BLaER1 (cell line): ENCODE measurements at regions not wholly inside any gene's neighbourhood (a gene's known extent, or its start where the extent isn't known, plus 50 kb on each side); places are given as distances from the start of the nearest gene placed in this dataset.
A peak's percentile ranks its signal among the peaks of the same experiment; 100 is the strongest.

Source experiments
- H3K27ac ChIP-seq: shearing (Covaris generic); formaldehyde crosslinking; 2 replicates; pipeline ENCODE4 v1.8.1; 2022
- H3K27me3 ChIP-seq: shearing (Covaris generic); formaldehyde crosslinking; 2 replicates; pipeline ENCODE4 v1.8.1; 2022
- H3K36me3 ChIP-seq: shearing (Covaris generic); formaldehyde crosslinking; 2 replicates; pipeline ENCODE4 v1.8.1; 2022
- H3K4me1 ChIP-seq: shearing (Covaris generic); formaldehyde crosslinking; 2 replicates; pipeline ENCODE4 v1.8.1; 2022
- H3K4me2 ChIP-seq: shearing (Covaris generic); formaldehyde crosslinking; 2 replicates; pipeline ENCODE4 v1.8.1; 2022
- H3K4me3 ChIP-seq: shearing (Covaris generic); formaldehyde crosslinking; 2 replicates; pipeline ENCODE4 v1.8.1; 2022
- H3K9ac ChIP-seq: shearing (Covaris generic); formaldehyde crosslinking; 2 replicates; pipeline ENCODE4 v1.8.1; 2022
- H3K9me3 ChIP-seq: shearing (Covaris generic); formaldehyde crosslinking; 2 replicates; pipeline ENCODE4 v1.8.1; 2022
- H4K20me1 ChIP-seq: shearing (Covaris generic); formaldehyde crosslinking; 2 replicates; pipeline ENCODE4 v1.8.1; 2022
- Cebpa-rat ChIP-seq: shearing (Covaris generic); IDR thresholded peaks from 2 replicates; pipeline ENCODE4 v1.8.1; 2022

DNA sequence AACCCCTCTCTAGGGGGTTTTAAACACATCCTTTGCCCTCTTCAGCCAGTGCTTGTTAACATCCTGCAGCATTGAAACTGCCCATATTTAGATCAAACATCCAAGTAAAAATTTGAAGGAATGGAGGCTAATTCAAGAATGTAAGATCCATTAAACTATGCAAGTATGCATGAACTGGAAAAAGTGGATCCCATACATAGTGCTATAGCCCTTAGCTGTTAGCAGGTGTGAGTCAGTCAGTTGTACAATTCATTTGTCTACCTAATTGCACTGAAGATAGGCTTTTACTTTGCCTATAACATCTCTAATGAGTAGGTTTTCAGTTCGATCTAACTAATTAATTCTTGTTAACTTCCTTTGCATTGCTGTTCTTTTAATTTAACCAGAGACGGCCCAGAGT, 270.9 kb downstream of the LMO4 start:
- Histone ChIP-seq H4K20me1 (no peaks in the 10 kb centered on the region), H3K36me3 (no peaks in the 10 kb centered on the region), H3K9me3 (no peaks in the 10 kb centered on the region), H3K4me3 (no peak overlapping the region), H3K4me2 (peak overlapping the region; percentile 2; the same call in 1 of the 2 replicates), H3K27me3 (no peaks in the 10 kb centered on the region), H3K27ac (no peak overlapping the region), H3K4me1 (peaks cover 23% of the 10 kb centered on the region), H3K9ac (no peak overlapping the region)
- TF ChIP-seq Cebpa-rat: no peak

DNA sequence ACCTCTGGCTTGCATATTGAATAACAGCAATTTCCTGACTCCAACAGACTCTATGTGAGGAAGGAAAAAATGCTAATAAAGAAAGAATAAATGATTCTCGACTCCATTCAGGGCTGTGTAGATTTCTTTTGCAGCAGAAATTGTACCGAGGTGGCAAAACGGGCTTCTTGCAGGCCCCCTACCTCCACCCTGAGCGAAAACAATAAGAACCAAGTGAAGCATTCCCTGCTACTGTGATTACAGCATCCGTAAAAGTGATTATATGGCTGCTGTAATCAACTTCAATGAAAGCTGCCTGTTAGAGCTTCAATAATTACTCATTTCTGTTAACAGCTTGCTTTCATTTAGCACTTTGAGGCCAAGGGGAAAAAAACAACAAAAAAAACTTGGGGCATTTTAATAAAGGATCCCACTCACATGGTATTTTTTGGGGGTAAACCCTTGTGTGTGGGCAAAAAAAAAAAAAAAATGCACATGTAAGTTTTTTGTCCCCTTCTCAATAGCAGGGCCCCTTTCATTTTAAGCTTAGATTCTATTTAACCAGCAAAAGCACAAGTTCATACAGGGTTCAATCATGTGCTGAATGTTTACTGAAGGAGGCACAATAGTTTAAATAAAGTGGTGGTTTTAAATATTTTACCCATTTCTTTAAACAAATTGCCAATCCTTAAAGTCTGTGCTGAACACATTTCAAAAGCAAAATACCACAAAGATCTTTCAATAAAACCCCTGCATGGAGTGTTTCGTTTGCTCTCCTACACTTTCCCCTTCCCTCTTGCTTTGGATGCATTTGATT, 271.6 kb downstream of the LMO4 start:
- Histone ChIP-seq H3K9ac (no peak overlapping the region), H3K36me3 (no peaks in the 10 kb centered on the region), H3K4me1 (peaks cover 18% of the 10 kb centered on the region), H3K27me3 (no peaks in the 10 kb centered on the region), H4K20me1 (no peaks in the 10 kb centered on the region), H3K9me3 (no peaks in the 10 kb centered on the region), H3K4me2 (no peak overlapping the region), H3K27ac (no peak overlapping the region), H3K4me3 (no peak overlapping the region)
- no peak for TF ChIP-seq Cebpa-rat

GRCh38 chr1:87600854-87601253, 272.2 kb downstream of the LMO4 start:
- Histone ChIP-seq H3K4me2 (no peak overlapping the region), H3K4me1 (peaks cover 16% of the 10 kb centered on the region; the same call in 1 of the 2 replicates)

GRCh38 chr1:87603626-87604025, 274.9 kb downstream of the LMO4 start:
- H4K20me1 ChIP-seq: no peaks in the 10 kb centered on the region
- no peak overlapping the region for H3K9ac ChIP-seq
- no peaks in the 10 kb centered on the region for H3K27me3 ChIP-seq
- no peak overlapping the region for H3K4me2 ChIP-seq
- H3K4me1 ChIP-seq: peaks cover 9% of the 10 kb centered on the region; the same call in 1 of the 2 replicates
- peaks cover 5% of the 10 kb centered on the region; the same call in 1 of the 2 replicates for H3K9me3 ChIP-seq
- H3K4me3 ChIP-seq: no peak overlapping the region
- TF ChIP-seq Cebpa-rat: no peak
- H3K36me3 ChIP-seq: no peaks in the 10 kb centered on the region
- no peak overlapping the region for H3K27ac ChIP-seq

More at GRCh38 chr1:87600854-87601253, 272.2 kb downstream of the LMO4 start:
- Histone ChIP-seq H4K20me1 (no peaks in the 10 kb centered on the region), H3K4me3 (no peak overlapping the region), H3K9ac (no peak overlapping the region), H3K9me3 (peaks cover 5% of the 10 kb centered on the region; the same call in 1 of the 2 replicates), H3K27me3 (no peaks in the 10 kb centered on the region), H3K27ac (no peak overlapping the region), H3K36me3 (no peaks in the 10 kb centered on the region)
- TF ChIP-seq Cebpa-rat: no peak

DNA sequence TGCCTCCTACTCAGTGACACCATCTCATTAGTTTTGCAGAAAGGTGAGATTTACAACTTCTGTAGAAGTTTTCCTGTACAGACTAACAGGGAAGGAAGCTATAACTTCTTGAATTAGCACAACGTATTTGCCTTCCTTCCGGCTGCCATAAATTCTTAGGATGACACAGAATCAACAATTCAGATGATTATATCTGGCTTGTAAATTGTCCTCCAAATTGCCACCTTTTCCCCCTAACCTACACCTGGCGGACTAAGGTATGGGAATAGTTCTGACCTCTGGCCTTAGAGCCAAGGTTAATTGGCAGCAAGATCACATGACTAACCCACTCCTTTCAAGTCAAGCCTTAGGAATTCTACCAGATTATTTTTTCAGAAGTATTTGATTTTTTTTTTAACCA, 284.3 kb downstream of the LMO4 start:
- Histone ChIP-seq H4K20me1 (no peaks in the 10 kb centered on the region), H3K27me3 (no peaks in the 10 kb centered on the region), H3K27ac (no peak overlapping the region), H3K9ac (no peak overlapping the region), H3K4me1 (no peaks in the 10 kb centered on the region), H3K36me3 (no peaks in the 10 kb centered on the region), H3K4me2 (no peak overlapping the region), H3K4me3 (no peak overlapping the region), H3K9me3 (no peaks in the 10 kb centered on the region)
- no peak for TF ChIP-seq Cebpa-rat

DNA sequence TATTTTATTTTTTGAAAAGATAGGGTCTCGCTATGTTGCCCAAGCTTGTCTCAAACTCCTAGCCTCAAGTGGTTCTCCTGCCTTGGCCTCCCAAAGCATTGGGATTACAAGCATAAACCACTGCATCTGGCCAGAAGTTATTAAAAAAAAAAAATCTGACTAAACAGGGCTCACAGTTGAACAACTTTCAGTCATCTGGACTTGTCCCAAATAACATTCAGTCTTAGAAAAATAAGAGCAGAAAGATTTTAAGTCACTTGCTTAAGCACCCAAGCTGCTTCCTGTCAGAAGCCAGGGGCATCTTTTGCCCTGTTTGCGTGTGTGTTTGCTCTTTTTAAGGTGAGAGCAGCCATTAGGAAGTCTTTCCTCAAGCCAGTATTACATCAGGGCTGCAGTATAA, 286.8 kb downstream of the LMO4 start:
- H3K4me3 ChIP-seq: no peak overlapping the region
- H3K9ac ChIP-seq: no peak overlapping the region
- no peaks in the 10 kb centered on the region for H3K4me1 ChIP-seq
- peaks cover 14% of the 10 kb centered on the region for H3K9me3 ChIP-seq
- TF ChIP-seq Cebpa-rat: no peak
- H3K27ac ChIP-seq: no peak overlapping the region
- H3K27me3 ChIP-seq: no peaks in the 10 kb centered on the region
- H4K20me1 ChIP-seq: no peaks in the 10 kb centered on the region
- no peaks in the 10 kb centered on the region for H3K36me3 ChIP-seq
- no peak overlapping the region for H3K4me2 ChIP-seq

GRCh38 chr1:87615901-87616300, 287.2 kb downstream of the LMO4 start:
- H3K4me1 ChIP-seq: no peaks in the 10 kb centered on the region
- no peaks in the 10 kb centered on the region for H3K27me3 ChIP-seq
- H3K9me3 ChIP-seq: peaks cover 15% of the 10 kb centered on the region
- no peaks in the 10 kb centered on the region for H3K36me3 ChIP-seq
- no peak for TF ChIP-seq Cebpa-rat
- H3K4me3 ChIP-seq: no peak overlapping the region
- H4K20me1 ChIP-seq: no peaks in the 10 kb centered on the region
- H3K4me2 ChIP-seq: no peak overlapping the region
- H3K9ac ChIP-seq: no peak overlapping the region
- no peak overlapping the region for H3K27ac ChIP-seq

- Histone ChIP-seq H3K36me3 (no peaks in the 10 kb centered on the region), H3K27ac (no peak overlapping the region), H3K4me2 (no peak overlapping the region), H3K9me3 (peaks cover 15% of the 10 kb centered on the region), H4K20me1 (no peaks in the 10 kb centered on the region), H3K27me3 (no peaks in the 10 kb centered on the region), H3K4me3 (no peak overlapping the region), H3K9ac (no peak overlapping the region), H3K4me1 (no peaks in the 10 kb centered on the region)
- TF ChIP-seq Cebpa-rat: no peak; the same call in 1 of the 2 replicates
These were observed 292.1 kb downstream of the LMO4 start for GRCh38 chr1:87620807-87621206.

DNA sequence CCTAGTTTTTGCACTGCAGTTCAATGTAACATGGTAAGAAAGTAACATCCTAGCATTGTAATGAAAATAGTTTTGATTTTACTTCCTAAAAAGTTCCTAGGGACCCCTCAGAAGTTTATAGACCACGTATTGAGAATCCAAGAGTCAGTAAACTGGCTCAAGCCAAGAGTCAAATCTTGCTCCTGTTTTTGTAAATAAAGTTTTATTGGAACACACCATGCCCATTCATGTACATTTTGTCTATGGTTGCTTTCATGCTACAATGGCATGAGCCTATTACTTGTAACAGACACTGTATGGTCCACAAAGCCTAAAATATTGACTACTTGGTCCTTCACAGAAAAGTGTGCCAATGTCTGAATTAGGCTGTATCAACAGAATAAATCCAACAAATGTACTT, 301.0 kb downstream of the LMO4 start:
- Histone ChIP-seq H3K4me1 (no peaks in the 10 kb centered on the region), H4K20me1 (no peaks in the 10 kb centered on the region), H3K36me3 (no peaks in the 10 kb centered on the region), H3K27ac (no peak overlapping the region), H3K9me3 (no peaks in the 10 kb centered on the region), H3K4me3 (no peak overlapping the region), H3K4me2 (no peak overlapping the region), H3K27me3 (no peaks in the 10 kb centered on the region), H3K9ac (no peak overlapping the region)
- no peak for TF ChIP-seq Cebpa-rat

DNA sequence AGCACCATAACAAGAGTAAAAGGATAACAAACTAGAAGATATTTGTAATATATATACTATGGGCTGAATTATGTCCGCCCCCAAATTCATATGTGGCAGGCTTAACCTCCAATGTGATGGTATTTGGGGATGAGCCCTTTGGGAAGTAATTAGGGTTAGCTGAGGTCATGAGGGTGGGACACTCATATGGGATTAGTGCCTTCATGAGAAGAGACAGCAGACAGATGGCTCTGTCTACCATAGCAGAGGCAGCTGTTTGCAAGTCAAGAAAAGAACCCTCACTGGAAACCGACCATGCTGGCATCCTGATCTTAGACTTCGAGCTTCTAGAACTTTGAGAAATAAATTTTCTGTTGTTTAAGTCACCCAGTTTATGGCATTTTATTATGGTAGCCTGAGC, 303.6 kb downstream of the LMO4 start:
- no peak for TF ChIP-seq Cebpa-rat
- Histone ChIP-seq H3K4me1 (no peaks in the 10 kb centered on the region), H4K20me1 (no peaks in the 10 kb centered on the region), H3K4me2 (no peak overlapping the region), H3K27ac (no peak overlapping the region), H3K27me3 (no peaks in the 10 kb centered on the region), H3K9me3 (peaks cover 16% of the 10 kb centered on the region), H3K36me3 (no peaks in the 10 kb centered on the region), H3K9ac (no peak overlapping the region), H3K4me3 (no peak overlapping the region)
